Dermis blood vessel endothelial cell (primary cell): ENCODE measurements at regions not wholly inside any gene's neighbourhood (a gene's known extent, or its start where the extent isn't known, plus 50 kb on each side); places are given as distances from the start of the nearest gene placed in this dataset.

Experiments
- DNase-seq: peaks from one replicate; pipeline ENCODE4 v3.0.0; 2010

DNA sequence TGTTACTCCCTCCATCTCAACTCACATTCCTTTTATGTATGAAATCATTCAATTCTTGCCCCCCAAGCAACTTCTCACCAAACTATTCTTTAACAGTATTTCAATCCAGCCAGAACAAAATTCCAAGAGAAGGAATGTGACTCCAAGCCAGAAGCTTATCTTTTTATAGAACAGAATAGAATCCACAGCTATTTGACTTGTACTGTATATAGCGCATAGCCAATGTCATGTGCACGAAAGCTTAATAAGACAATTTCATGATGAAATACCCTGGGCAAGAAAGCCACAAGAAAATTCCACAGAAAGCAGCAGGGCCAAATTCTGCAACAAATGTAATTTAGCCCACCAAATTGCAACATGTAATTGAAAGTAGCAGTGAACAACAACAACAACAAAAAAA is 127.6 kb upstream of the UBE2E2 start:
- DNase-seq: no peak

DNA sequence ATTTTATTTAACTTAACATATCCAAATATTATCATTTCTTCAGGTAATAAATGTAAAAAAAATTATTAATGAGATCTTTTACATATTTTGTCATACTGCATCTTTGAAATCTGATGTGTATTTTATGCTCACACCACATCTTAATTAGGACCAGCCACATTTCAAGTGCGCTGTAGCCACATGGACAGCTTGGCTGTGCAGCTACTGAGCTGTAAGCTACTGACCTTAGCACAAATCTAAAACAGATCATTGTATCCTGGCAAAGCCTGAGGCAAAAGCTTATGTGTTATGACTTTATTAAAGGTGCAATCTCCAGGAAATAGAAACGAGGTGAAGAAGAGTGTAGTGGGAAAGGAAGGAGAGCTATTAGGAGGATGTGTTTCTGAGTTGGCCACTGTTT is 126.7 kb upstream of the UBE2E2 start:
- no peak for DNase-seq

DNA sequence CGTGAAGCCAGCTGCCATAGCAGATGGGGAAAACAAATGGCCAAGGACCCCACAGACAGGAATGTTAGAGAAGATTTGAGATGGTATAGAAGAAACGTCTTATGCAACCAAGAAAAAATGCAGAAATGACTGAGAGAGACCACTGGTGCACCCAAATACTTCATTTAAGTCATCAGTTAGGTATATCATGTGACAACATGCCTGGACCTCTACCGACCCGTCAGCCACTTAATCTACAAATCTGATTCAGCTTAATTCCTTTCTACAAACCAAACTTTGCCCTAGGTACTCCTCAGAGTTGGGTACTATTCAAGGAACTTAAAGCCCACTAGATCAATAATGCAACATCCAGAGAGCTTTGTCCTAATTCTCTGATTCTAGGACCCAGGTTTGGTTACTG is 126.0 kb upstream of the UBE2E2 start:
- DNase-seq: no peak

DNA sequence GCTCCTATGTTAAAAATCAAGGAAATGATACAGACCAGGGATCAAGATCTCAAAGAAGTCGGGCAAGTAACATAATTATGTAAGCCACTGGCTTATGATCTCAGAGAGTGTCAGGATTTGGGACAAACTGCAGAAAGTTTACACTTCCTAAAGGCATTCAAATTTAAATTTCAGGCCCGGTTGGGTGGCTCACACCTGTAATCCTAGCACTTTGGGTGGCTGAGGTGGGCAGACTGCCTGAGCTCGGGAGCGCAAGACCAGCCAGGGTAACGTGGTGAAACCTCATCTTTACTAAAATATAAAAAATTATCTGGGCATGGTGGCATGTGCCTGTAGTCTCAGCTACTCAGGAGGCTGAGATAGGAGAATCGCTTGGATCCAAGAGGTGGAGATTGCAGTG is 124.4 kb upstream of the UBE2E2 start:
- no peak for DNase-seq

DNA sequence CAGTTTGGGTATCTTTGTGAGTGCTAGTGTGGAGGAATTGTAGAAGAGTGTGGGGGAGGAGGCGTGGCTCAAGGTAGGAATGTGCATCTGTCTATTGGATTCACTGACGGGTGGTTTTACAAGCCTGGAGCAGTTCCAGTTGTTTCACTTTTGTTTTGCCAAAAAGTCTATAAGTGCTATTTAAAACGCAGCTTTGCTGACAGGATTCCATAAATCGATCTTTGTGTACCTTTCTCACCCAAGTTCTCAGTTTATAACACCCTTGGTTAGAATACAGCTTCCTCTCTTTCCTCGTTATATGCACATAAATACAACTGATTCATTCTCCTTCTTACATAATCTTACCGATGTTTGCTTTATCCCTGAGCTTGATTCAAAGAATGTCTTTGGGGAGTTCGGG is 123.2 kb upstream of the UBE2E2 start:
- DNase-seq: no peak

DNA sequence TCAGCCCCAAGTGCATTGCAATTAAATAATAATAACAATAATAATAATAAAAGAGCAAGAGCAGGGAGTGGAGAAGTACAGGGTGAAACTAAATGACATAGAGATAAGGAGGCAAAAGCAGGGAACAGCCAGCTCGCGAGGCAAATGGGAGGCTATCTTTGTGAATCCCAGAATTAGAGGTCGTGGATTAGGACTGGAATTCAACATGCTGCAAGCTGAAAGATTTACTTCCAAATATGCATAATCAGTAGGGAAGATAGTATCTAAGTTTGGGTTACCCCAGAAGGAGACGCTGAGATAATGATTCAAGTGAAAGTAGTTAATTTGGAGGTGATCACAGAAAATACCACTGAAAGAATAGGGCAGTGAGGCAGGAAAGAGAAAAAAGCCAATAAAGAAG is 119.4 kb upstream of the UBE2E2 start:
- no peak for DNase-seq

DNA sequence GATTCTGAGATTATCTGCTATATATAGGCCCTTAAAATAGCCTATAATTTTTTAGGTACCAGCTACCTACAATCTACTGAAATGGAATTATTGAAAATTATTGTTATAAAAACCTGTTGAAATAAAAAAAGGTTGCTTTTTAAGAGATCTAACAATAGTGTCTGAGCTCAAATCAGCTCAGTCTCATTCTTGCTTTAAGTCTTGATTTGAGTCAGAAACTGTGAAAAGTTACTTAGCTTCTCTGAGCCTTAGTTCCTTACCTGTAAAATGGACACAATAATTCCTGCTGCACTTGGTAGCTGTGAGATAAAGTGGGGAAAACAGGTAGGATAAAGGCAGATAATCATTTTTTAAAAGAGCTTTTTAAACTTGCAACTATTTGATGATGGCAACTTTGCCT is 118.8 kb upstream of the UBE2E2 start:
- DNase-seq: no peak

DNA sequence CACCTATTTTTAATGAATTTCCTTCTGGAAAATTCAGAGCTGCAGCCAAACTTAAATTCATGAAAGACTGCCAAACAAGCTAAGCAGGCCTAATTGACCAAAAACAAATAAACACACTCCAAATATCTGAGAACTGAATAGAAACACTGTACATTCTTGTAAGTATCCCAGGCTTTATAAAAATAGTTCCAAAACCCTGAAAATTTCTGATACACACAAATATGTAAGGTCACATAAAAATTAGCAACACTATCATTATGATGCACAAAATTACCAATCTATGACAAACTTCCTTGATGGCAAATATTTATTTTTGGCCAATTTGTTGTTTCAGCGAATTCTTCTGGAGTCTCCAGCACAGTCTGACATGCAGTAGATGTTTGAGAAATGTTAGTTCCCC is 117.9 kb upstream of the UBE2E2 start:
- no peak for DNase-seq

DNA sequence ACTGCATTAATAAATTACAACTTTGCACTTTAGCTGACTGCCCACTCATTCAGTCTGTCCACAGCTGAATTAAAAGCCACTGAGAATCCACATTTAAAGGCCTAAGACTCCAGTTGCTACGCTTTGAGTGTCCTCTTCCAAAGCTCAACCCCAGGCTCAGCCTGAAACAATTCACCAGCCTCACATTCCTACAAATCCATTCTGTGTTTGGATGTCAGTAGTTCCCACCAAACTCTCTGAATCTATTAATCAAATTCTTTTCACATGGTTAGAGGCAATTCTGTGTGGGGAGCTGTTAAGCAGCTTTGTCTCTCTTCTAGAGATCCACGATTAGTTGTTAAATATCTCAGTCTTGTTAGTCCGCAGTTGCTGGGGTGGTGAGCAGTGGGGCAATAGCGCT is 116.8 kb upstream of the UBE2E2 start:
- DNase-seq: no peak

DNA sequence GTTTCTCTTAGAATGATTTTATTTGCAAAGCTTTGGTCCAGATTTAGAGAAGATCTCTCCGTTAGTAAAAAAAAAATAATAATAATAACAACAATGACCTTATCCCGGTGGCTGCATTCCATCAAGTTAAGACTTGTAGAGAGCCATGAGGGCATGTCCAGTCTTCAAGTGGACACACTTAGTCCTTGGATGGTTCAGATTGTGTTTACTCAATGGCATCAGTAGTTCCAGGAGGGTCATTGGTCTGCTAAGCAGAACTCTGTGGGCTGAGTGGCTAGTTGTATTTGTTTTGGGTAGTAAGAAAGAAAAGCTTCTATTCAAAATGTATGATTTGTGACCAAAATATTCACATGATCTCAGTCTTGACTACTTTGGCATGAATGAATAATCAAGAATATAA is 116.3 kb upstream of the UBE2E2 start:
- no peak for DNase-seq

DNA sequence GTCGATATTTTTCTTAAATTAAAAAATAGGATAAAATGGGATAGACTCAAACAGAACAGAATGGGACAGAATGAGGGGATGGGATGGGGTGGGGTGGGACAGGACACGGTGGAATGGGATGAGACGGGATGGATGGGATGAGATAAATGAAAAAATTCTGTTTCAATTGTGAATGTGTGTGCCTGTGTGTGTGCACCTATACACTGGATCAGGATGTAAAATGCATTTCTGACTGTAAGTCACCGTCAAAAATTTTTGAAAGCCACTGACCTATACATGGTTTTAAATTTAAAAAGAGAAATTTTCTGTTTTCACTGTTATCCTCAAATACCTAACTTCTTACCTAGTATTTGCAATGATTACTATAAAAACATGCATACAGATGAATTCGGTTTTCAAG is 108.7 kb upstream of the UBE2E2 start:
- no peak for DNase-seq

DNA sequence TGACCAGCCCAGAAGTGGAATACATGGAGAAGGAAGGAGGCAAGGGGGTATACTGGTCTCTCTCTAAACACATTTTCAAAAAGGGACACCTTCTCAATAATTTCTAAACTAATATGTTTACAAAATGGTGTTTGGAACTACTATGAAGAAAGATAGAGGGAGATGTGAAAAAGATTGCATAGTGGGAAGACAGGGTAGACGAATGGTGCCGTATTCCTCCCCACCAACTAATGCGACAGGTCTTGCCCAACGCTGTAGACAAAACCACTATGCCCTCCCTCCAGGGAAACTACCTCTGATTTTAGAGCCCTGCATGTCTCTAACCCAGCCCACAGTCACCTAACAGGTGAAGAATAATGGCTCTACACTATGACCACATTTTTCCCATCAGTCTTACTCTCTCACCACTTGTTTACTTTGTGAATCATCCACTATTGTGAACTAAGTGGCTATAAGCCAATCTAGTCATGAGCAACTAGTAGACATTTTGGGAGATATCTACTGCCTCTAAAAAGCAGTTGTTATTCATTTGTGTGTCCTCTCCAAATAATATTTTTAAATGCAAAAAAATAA is 108.2 kb upstream of the UBE2E2 start:
- DNase-seq: peak; percentile 78

DNA sequence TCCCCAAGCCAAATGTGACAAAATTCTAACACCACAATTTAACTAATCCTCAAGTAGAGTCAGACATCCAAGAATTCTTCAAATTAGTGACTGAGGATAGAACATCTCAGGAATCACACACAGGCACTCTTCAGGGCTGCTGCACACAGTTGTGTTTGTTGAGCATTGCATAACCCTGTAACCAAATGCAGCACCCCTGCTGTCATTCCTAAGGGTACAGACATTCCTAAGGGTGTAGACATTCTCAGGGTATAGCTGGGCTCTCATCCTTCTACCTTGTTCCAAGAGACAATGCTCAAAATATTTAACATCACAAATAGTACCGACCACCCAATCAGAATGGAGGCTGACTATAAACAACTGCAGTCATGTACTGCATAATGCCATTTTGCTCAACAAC is 107.1 kb upstream of the UBE2E2 start:
- DNase-seq: no peak

DNA sequence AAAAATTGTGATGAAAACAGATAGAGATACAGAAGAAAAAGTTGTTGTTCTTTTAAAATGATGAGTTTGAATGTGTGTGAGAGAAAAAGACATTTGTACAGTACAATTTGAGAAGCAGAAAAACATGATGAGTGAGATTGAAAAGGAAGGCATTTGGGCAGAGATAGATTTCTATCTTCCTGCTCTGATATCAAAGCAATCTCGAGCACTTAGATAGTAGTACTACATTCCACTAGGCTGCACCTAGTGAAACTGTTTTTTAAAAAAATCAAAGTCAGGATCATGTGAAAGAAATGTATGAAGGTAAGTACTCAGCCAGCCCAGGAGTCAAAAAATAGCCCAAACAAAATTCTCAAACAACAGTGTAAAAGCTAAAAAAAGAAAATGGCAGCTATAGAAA is 104.1 kb upstream of the UBE2E2 start:
- no peak for DNase-seq

DNA sequence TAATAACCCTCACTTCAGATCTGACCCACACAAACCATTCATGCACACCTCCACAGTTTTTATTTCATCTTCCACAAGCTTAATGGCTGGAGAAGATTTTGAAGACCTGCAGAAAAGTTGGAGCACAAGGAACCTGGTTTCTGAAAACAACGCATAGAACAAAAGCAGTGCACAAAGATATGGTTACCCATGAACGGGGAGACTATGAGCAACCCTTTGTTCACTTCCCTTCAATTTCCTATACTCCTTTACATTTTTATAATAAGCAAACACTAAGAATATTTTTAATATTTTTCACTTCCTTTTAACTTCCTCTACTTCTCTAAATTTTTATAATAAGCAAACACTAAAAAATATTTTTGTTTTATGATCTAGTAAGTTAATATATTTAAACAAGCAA is 103.5 kb upstream of the UBE2E2 start:
- DNase-seq: peak; percentile 51

DNA sequence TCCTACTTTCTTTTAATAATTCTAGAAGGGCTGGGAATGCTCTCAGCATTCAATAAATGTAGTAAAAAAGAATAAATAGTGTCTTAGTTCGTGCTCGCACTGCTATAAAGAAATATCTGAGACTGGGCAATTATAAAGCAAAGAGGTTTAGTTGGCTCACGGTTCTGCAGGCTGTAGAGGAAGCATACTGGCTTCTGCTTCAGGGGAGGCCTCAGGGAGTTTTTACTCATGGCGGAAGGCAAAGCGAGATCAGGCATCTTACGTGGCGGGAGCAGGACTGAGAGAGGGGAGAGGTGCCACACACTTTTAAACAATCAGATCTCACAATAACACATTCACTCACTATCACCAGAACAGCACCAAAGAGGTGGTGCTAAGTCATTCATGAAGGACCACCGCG is 103.0 kb upstream of the UBE2E2 start:
- DNase-seq: peak; percentile 29

DNA sequence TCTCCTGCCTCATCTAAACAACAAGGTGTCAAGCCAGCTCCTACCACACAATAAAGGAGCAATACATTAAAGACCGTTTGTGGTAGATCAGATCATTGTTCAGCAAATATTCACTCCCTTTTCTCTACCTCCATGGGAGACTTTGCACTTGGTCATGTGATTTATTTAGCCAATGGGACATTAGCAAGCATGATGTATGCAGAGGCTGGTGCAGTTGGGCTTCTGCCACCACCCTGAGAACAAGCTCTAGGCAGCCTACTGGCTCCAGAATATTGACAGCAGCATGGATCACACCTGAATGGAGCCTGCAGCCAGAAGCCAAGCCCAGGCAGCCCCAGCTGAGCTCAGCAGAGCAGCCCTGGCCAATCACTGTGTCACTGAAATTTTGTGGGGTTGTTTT is 99.4 kb upstream of the UBE2E2 start:
- no peak for DNase-seq

DNA sequence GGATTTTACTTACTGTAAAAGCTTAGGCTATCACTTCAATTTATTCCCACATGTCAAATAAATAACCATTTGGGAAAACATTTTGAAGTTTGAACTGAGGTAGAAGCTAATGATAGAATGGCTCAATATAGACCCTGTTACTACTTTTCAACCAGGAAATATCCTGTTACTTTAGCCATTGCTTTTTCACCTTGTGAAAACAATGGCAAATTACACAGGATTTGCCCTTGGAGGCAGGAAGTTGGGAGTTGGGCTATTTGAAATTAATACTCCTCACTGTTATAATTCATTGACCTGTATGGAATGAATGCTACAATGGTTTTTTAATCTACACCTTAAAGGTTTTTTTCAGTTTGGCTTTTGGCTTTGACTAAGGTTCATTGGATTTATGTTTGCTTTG is 98.1 kb upstream of the UBE2E2 start:
- DNase-seq: peak; percentile 59

DNA sequence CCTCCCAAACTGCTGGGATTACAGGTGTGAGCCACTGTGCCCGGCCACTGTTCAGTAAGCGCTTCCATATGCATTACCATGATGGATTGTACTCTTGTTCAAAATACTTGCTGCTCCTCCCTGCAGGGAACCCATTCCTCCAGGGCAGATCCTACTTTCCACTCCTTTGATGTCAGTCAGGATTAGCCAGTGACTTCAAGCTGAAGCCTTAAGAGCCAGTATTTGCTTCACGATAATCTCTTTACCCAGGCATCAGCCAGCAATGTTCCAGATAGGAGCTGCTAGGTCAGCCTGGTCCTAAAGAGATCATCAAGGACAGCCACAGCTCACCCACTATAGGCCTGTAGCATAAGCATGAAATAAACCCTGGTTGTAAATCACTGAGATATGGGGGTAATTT is 96.5 kb upstream of the UBE2E2 start:
- no peak for DNase-seq

DNA sequence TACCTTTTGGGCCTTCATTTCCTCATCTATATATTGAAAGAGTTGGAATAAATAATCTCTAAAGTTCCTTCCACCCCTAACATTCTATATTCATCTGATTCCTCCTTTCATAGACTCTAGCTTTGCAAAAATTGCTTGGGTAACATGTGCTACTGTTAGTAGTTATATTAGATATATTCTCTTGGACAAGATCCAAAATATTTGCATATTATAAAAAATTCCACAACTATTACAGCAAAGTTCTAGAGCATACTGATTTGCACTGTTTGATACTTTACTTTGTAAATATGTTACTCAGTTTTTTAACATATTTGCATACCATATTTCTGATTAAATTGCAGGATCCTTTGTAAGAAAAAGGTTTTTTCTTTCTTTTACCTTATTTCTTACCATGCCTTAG is 95.9 kb upstream of the UBE2E2 start:
- DNase-seq: no peak

DNA sequence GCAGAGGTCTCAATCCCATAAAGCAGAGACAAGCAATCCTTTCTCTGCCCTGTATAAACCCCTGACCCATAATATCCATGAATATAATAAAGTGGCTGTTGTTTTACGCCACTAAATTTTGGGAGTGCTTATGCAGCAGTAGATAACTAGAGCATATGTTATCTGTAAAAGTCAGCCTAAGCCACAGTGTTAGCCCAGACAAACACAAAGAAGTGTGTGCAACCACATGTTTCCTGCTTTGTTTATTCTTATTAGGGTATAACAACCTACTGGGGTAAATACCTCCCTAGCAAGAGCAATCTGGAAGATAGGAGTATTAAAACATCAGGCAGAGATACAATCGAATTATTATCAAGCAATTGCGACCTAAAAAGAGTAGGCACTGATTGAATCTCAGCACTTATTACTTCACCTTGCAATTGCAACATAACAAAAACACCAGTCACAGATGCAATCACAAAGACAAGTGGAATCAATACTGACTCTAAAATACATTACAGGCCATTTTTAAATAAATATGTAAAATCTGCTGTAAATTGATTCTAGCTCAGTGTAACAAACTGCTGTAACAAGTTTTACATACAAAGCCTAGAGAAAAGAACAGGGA is 94.6 kb upstream of the UBE2E2 start:
- DNase-seq: no peak

DNA sequence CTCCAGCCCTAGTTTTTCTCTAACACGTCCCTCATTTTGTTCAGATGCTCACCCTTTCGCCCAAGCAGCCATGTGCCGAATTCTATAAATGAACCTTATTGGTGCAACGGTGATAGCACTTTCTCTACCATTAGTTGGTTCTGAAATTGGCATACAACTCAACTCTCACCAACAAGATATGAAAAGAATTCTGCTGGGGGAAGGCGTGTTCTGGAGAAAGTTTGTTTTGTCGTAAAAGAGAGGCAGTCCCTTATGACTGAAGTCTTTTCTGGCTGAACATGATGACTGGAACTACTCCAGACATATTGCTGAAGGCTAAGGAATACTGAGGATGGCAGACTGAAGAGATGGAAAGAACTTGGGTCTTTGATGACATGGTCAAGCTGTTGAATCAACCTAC is 91.8 kb upstream of the UBE2E2 start:
- no peak for DNase-seq

DNA sequence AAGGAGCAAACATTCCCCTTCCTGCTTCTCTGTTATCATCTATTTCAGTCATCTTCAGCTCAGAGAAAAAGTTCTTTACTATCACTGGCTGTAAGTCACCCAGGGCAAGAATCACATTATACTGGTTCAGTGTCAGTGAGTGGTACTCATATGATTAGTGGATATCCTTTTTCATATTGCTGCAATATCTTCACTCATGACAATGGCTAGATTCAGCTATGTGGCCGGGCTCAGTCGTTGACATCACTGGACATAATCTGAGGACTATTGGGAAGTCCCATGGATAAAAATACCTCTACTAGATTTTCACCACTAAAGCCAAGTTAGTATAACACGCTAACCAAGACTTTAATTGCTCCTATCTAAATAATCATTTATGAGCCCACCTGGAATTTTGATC is 91.3 kb upstream of the UBE2E2 start:
- DNase-seq: no peak

DNA sequence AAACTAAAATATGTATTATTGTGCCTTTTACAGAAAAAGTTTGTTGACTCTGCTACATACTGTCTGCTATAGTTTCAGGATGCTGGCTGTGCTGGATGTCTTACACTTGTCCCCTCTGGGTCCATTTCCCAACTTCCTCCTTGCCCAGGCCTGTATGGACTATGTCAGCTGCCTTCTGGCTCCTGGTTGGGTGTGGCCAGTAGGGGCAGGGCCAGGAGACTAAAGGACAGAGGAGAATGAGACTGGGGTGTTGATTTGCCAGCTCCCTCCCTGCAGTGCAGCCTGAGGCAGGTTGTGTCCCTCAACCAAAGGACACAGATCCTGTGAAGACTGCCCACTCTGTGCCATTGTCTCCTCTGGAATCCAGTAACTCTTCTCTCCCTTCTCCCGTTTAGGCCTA is 90.6 kb upstream of the UBE2E2 start:
- DNase-seq: no peak

DNA sequence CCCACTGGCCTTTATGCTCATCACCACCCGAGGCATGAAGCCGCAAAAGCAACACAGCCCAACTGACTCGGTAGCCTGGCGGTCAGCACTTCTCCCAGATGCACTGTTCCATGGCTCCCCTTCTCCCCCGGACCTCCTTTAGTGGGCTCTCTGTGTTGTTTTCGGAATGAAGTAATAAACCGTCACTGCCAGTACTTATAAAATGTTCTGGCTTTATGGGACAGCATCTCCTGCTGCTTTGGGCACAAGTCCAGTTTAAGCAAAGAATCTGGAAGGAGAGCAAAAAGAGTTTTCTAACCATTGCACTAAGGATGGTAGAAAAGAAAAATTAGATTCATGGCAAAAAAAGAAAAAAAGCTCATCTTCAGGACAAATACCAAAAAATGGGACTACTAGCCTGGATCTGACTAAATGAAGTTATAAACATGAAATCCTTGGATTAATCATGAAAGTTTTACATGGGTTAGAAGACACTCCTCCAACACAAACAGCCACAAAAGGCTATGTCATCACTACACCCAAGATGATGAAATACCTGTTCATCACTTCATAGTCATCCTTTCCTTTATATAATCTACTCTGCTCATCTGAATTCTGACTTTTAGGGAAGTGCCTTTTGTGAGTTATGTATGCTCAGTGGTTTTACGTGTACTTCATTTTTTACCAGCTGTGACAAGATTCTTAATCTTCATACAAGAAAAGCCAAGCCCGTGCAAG is 89.5 kb upstream of the UBE2E2 start:
- no peak for DNase-seq
